Neutrophil (primary cell): ENCODE measurements at regions not wholly inside any gene's neighbourhood (a gene's known extent, or its start where the extent isn't known, plus 50 kb on each side); places are given as distances from the start of the nearest gene placed in this dataset.

Experiments used
- H3K27ac ChIP-seq: fragments of 200-600 bp; sonication (generic); 2 replicates; pipeline ENCODE4 v1.5.1; 2016; ENCODE audit warnings: mild to moderate bottlenecking, moderate library complexity
- H3K27me3 ChIP-seq: fragments of 200-600 bp; sonication (generic); 2 replicates; pipeline ENCODE4 v1.6.0; 2016; ENCODE audit warnings: mild to moderate bottlenecking
- H3K36me3 ChIP-seq: fragments of 200-600 bp; sonication (generic); 2 replicates; pipeline ENCODE4 v1.5.1; 2017
- H3K4me1 ChIP-seq, 2 experiments: fragments of 200-600 bp in 1 of 2; sonication (generic) in 1 of 2; 1 replicate in 1 of 2; 2 replicates in 1 of 2; pipeline versions ENCODE4 v1.5.1 to v1.6.1; 2013 to 2016; ENCODE audit warnings: low read depth in 1 of 2, low read length in 1 of 2, mild to moderate bottlenecking in 1 of 2, moderate library complexity in 1 of 2; ENCODE audit not compliant: control insufficient read depth in 1 of 2, insufficient read depth in 1 of 2
- H3K4me3 ChIP-seq, 2 experiments: fragments of 200-600 bp in 1 of 2; sonication (generic) in 1 of 2; 1 replicate in 1 of 2; 2 replicates in 1 of 2; pipeline ENCODE4 v1.5.1; 2013 to 2016; ENCODE audit warnings: low read depth in 1 of 2, low read length in 1 of 2, mild to moderate bottlenecking in 1 of 2, moderate library complexity in 1 of 2
- H3K9me3 ChIP-seq: fragments of 200-600 bp; sonication (generic); 2 replicates; pipeline ENCODE4 v1.5.1; 2016
- CTCF ChIP-seq: fragments of 200-600 bp; sonication (generic); IDR thresholded peaks from 2 replicates; pipeline ENCODE4 v1.5.1; 2016; ENCODE audit warnings: antibody characterized with exemption

GRCh38 chr5:174293481-174293880, 248.0 kb downstream of the NSG2 start:
- H3K4me1 ChIP-seq = no peaks in the 10 kb centered on the region
- no peak overlapping the region for H3K4me3 ChIP-seq
- H3K36me3 ChIP-seq = no peaks in the 10 kb centered on the region
- H3K27me3 ChIP-seq = peaks cover 3% of the 10 kb centered on the region
- H3K27ac ChIP-seq = no peak overlapping the region
- no peaks in the 10 kb centered on the region for H3K9me3 ChIP-seq
- TF ChIP-seq CTCF = no peak

GRCh38 chr5:174294891-174295620, 249.6 kb downstream of the NSG2 start:
- H3K9me3 ChIP-seq = no peaks in the 10 kb centered on the region
- no peaks in the 10 kb centered on the region for H3K36me3 ChIP-seq
- no peak for TF ChIP-seq CTCF
- no peaks in the 10 kb centered on the region for H3K4me1 ChIP-seq
- H3K4me3 ChIP-seq = no peak overlapping the region
- peaks cover 7% of the 10 kb centered on the region for H3K27me3 ChIP-seq
- H3K27ac ChIP-seq = no peak overlapping the region

- peaks cover 7% of the 10 kb centered on the region for H3K27me3 ChIP-seq
- H3K36me3 ChIP-seq = no peaks in the 10 kb centered on the region
- no peak overlapping the region for H3K4me3 ChIP-seq
- H3K27ac ChIP-seq = no peak overlapping the region
- H3K4me1 ChIP-seq = no peaks in the 10 kb centered on the region
- H3K9me3 ChIP-seq = no peaks in the 10 kb centered on the region
- TF ChIP-seq CTCF = no peak
Observed at GRCh38 chr5:174295702-174296436, 250.4 kb downstream of the NSG2 start.

GRCh38 chr5:174300118-174300940, 254.8 kb downstream of the NSG2 start:
- no peaks in the 10 kb centered on the region for H3K4me1 ChIP-seq
- TF ChIP-seq CTCF = no peak
- peaks cover 7% of the 10 kb centered on the region for H3K27me3 ChIP-seq

GRCh38 chr5:174300941-174301761, 255.6 kb downstream of the NSG2 start:
- no peak overlapping the region for H3K27ac ChIP-seq
- H3K9me3 ChIP-seq = no peaks in the 10 kb centered on the region
- peaks cover 7% of the 10 kb centered on the region for H3K27me3 ChIP-seq
- no peak for TF ChIP-seq CTCF
- H3K36me3 ChIP-seq = no peaks in the 10 kb centered on the region
- H3K4me3 ChIP-seq = no peak overlapping the region
- no peaks in the 10 kb centered on the region for H3K4me1 ChIP-seq

More at GRCh38 chr5:174300118-174300940, 254.8 kb downstream of the NSG2 start:
- no peaks in the 10 kb centered on the region for H3K36me3 ChIP-seq
- H3K27ac ChIP-seq = no peak overlapping the region
- H3K4me3 ChIP-seq = no peak overlapping the region
- no peaks in the 10 kb centered on the region for H3K9me3 ChIP-seq
